ENCODE measurements at regions not wholly inside any gene's neighbourhood (a gene's known extent, or its start where the extent isn't known, plus 50 kb on each side); places are given as distances from the start of the nearest gene placed in this dataset.

- Histone ChIP-seq H3K4me2 (ENCODE audit: low read length) (no peak overlapping the region), H3K27ac (ENCODE audit: low read depth, low read length) (no peak overlapping the region), H3K36me3 (ENCODE audit: insufficient read depth, low read length) (no peaks in the 10 kb centered on the region), H3K4me1 (ENCODE audit: insufficient read depth, low read length) (no peaks in the 10 kb centered on the region), H3K27me3 (ENCODE audit: insufficient read depth, low read length) (no peaks in the 10 kb centered on the region), H2AFZ (ENCODE audit: low read depth, low read length) (no peak overlapping the region), H4K20me1 (ENCODE audit: insufficient read depth, low read length) (no peaks in the 10 kb centered on the region), H3K9ac (ENCODE audit: low read length) (no peak overlapping the region), H3K9me3 (ENCODE audit: insufficient read depth, low read depth, low read length) (no peaks in the 10 kb centered on the region), H3K4me3 (ENCODE audit: insufficient read depth, low read depth, low read length) (no peak overlapping the region), H3K79me2 (ENCODE audit: insufficient read depth, low read length) (no peaks in the 10 kb centered on the region)
- H3K4me1 Mint-ChIP-seq (ENCODE audit: low read depth, unreplicated experiment), result peaks cover 3% of the 10 kb centered on the region
- H3K27ac Mint-ChIP-seq (ENCODE audit: unreplicated experiment), result peak overlapping the region; percentile 56
- no peak overlapping the region for H3K4me3 Mint-ChIP-seq (ENCODE audit: unreplicated experiment)
- no peak for DNase-seq (ENCODE audit: low read depth)
- no peaks in the 10 kb centered on the region for H3K9me3 Mint-ChIP-seq (ENCODE audit: unreplicated experiment)
- no peak for FAIRE-seq
- TF ChIP-seq CTCF (IDR thresholded peaks at IDR 0.05; ENCODE audit: insufficient read depth, low read depth, low read length) (no peak), EZH2 (IDR thresholded peaks at IDR 0.05; ENCODE audit: insufficient read depth, low read length) (no peak)
- no peaks in the 10 kb centered on the region for H3K27me3 Mint-ChIP-seq (ENCODE audit: low read depth, unreplicated experiment)
- peaks cover 1% of the 10 kb centered on the region for H3K36me3 Mint-ChIP-seq (ENCODE audit: low read depth, unreplicated experiment)
These were observed 271.1 kb upstream of the GPR149 start for GRCh38 chr3:154701055-154701454.

- H3K27me3 ChIP-seq (ENCODE audit: insufficient read depth, low read length), result no peaks in the 10 kb centered on the region
- no peak overlapping the region for H2AFZ ChIP-seq (ENCODE audit: low read depth, low read length)
- H3K4me1 ChIP-seq (ENCODE audit: insufficient read depth, low read length), result no peaks in the 10 kb centered on the region
- H3K4me2 ChIP-seq (ENCODE audit: low read length), result no peak overlapping the region
- FAIRE-seq, result no peak
- no peaks in the 10 kb centered on the region for H3K9me3 Mint-ChIP-seq (ENCODE audit: unreplicated experiment)
- H3K36me3 ChIP-seq (ENCODE audit: insufficient read depth, low read length), result no peaks in the 10 kb centered on the region
- no peak for DNase-seq (ENCODE audit: low read depth)
- no peak overlapping the region for H3K9ac ChIP-seq (ENCODE audit: low read length)
- no peak overlapping the region for H3K27ac ChIP-seq (ENCODE audit: low read depth, low read length)
- H3K79me2 ChIP-seq (ENCODE audit: insufficient read depth, low read length), result no peaks in the 10 kb centered on the region
- H3K9me3 ChIP-seq (ENCODE audit: insufficient read depth, low read depth, low read length), result no peaks in the 10 kb centered on the region
- no peak overlapping the region for H3K4me3 Mint-ChIP-seq (ENCODE audit: unreplicated experiment)
- TF ChIP-seq EZH2 (IDR thresholded peaks at IDR 0.05; ENCODE audit: insufficient read depth, low read length) (no peak), CTCF (IDR thresholded peaks at IDR 0.05; ENCODE audit: insufficient read depth, low read depth, low read length) (no peak)
- H3K36me3 Mint-ChIP-seq (ENCODE audit: low read depth, unreplicated experiment), result no peaks in the 10 kb centered on the region
- no peak overlapping the region for H3K27ac Mint-ChIP-seq (ENCODE audit: unreplicated experiment)
- no peaks in the 10 kb centered on the region for H4K20me1 ChIP-seq (ENCODE audit: insufficient read depth, low read length)
- H3K4me3 ChIP-seq (ENCODE audit: insufficient read depth, low read depth, low read length), result no peak overlapping the region
- no peaks in the 10 kb centered on the region for H3K4me1 Mint-ChIP-seq (ENCODE audit: low read depth, unreplicated experiment)
- H3K27me3 Mint-ChIP-seq (ENCODE audit: low read depth, unreplicated experiment), result no peaks in the 10 kb centered on the region
These were observed 260.4 kb upstream of the GPR149 start for GRCh38 chr3:154690413-154690812.

DNA sequence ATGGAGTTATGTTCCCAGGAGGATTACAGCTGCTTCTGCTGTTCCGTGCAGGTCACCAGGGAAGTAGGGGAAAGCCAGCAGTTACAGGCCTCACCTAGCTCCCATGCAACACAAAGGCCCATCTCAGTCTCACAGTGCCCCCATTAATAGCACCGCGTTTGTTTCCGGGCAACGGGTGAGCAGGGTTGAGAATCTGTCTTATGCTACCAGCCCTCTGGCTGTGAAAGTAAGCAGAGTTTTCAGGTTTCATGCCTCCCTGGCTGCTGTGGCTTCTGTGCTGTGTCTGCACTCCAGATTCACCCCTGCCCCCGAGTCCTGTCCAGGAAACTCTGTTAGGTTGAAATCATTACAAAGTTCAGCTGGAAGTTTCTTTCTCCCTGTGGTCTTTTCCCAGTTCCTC is 254.4 kb upstream of the GPR149 start:
- Histone ChIP-seq H3K4me3 (ENCODE audit: insufficient read depth, low read depth, low read length) (no peak overlapping the region), H3K4me2 (ENCODE audit: low read length) (no peak overlapping the region), H3K27me3 (ENCODE audit: insufficient read depth, low read length) (no peaks in the 10 kb centered on the region), H2AFZ (ENCODE audit: low read depth, low read length) (no peak overlapping the region), H3K4me1 (ENCODE audit: insufficient read depth, low read length) (no peaks in the 10 kb centered on the region), H4K20me1 (ENCODE audit: insufficient read depth, low read length) (no peaks in the 10 kb centered on the region), H3K9me3 (ENCODE audit: insufficient read depth, low read depth, low read length) (no peaks in the 10 kb centered on the region), H3K79me2 (ENCODE audit: insufficient read depth, low read length) (no peaks in the 10 kb centered on the region), H3K36me3 (ENCODE audit: insufficient read depth, low read length) (no peaks in the 10 kb centered on the region), H3K27ac (ENCODE audit: low read depth, low read length) (no peak overlapping the region), H3K9ac (ENCODE audit: low read length) (no peak overlapping the region)
- TF ChIP-seq EZH2 (IDR thresholded peaks at IDR 0.05; ENCODE audit: insufficient read depth, low read length) (no peak), CTCF (IDR thresholded peaks at IDR 0.05; ENCODE audit: insufficient read depth, low read depth, low read length) (no peak)
- Mint-ChIP-seq H3K27me3 (ENCODE audit: low read depth, unreplicated experiment) (no peaks in the 10 kb centered on the region), H3K9me3 (ENCODE audit: unreplicated experiment) (peaks cover 5% of the 10 kb centered on the region), H3K27ac (ENCODE audit: unreplicated experiment) (peak overlapping the region; percentile 60), H3K36me3 (ENCODE audit: low read depth, unreplicated experiment) (no peaks in the 10 kb centered on the region), H3K4me3 (ENCODE audit: unreplicated experiment) (no peak overlapping the region), H3K4me1 (ENCODE audit: low read depth, unreplicated experiment) (peaks cover 2% of the 10 kb centered on the region)
- DNase-seq (ENCODE audit: low read depth) (no peak), FAIRE-seq (no peak)

All from astrocyte (in vitro differentiated cells and primary cell).